Upper lobe of left lung (tissue), 4 donors: ENCODE measurements at regions not wholly inside any gene's neighbourhood (a gene's known extent, or its start where the extent isn't known, plus 50 kb on each side); places are given as distances from the start of the nearest gene placed in this dataset.

Experiments used
- EP300 ChIP-seq, 4 donors: sonication (generic); formaldehyde crosslinking; IDR thresholded peaks; one replicate each; pipeline ENCODE4 v1.5.1; 2017; ENCODE audit warnings: antibody characterized with exemption in 4 of 4, control low read depth in 2 of 4
- POLR2A ChIP-seq, 4 donors: fragments of 450-650 bp; IDR thresholded peaks; one replicate each; pipeline ENCODE4 v1.5.1; 2016 to 2017; ENCODE audit warnings: antibody characterized with exemption in 4 of 4, mild to moderate bottlenecking in 2 of 4
- POLR2AphosphoS5 ChIP-seq, 2 donors: sonication (generic); formaldehyde crosslinking; IDR thresholded peaks; one replicate each; pipeline ENCODE4 v1.5.1; 2017; ENCODE audit warnings: antibody characterized with exemption in 2 of 2
- TF ChIP-seq, protein P1 (sequence below), 6 experiments: fragments of 450-650 bp in 4 of 6; fragments of 200-600 bp in 2 of 6; sonication (generic) in 2 of 6; IDR thresholded peaks; one replicate each; pipeline ENCODE4 v1.5.1; 2016 to 2019; ENCODE audit warnings: antibody characterized with exemption in 6 of 6

DNA sequence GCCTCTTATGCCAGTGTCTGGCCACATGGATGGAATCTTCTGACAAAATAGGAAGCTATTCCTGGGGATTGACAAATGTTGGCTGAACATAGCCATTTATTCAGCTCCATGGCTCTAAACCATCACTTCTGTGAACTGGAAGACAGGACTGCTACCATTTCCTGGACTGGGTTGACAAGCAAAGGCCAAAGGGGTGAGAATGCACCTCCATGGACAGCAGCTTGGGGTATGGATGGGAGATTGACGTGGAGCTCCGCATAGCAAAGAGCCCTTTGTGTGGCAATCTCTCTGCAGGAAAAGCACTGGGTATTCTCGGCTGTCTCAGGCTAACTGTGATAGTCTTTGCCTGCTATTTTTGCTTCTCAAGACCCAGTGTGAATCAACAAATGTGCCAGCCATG, 223.0 kb upstream of the EGLN3 start:
- TF ChIP-seq, protein P1, sequence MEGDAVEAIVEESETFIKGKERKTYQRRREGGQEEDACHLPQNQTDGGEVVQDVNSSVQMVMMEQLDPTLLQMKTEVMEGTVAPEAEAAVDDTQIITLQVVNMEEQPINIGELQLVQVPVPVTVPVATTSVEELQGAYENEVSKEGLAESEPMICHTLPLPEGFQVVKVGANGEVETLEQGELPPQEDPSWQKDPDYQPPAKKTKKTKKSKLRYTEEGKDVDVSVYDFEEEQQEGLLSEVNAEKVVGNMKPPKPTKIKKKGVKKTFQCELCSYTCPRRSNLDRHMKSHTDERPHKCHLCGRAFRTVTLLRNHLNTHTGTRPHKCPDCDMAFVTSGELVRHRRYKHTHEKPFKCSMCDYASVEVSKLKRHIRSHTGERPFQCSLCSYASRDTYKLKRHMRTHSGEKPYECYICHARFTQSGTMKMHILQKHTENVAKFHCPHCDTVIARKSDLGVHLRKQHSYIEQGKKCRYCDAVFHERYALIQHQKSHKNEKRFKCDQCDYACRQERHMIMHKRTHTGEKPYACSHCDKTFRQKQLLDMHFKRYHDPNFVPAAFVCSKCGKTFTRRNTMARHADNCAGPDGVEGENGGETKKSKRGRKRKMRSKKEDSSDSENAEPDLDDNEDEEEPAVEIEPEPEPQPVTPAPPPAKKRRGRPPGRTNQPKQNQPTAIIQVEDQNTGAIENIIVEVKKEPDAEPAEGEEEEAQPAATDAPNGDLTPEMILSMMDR (IDR thresholded peaks at IDR 0.05) = no peak
- TF ChIP-seq POLR2A (IDR thresholded peaks at IDR 0.05) (no peak), POLR2AphosphoS5 (IDR thresholded peaks at IDR 0.05) (no peak), EP300 (IDR thresholded peaks at IDR 0.05) (no peak)
